ENCODE measurements at regions not wholly inside any gene's neighbourhood (a gene's known extent, or its start where the extent isn't known, plus 50 kb on each side); places are given as distances from the start of the nearest gene placed in this dataset.
"Not testable (repeated sequence)": the region's sequence is repeated elsewhere in the genome, so short reads cannot be mapped to it uniquely, and the experiment has no call there.

DNA sequence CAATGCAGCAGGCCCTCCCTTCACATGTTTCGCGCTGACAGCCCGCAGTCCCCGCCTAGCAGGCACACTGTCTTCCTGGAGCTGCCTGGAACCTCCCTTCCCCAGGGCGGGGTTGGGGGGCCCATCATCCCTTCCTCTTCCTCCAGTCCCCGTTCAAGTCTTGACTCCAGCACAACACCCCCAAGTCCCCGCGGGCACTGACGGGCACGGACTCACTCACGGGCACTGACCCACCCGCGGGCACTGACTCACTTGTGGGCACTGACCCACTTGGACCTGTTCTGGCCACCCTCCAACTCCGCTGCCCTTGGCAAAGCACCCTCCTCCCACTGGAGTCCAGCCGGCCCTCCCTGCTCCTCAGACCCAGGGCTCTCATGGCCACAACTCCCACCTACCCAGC, 5376.7 kb upstream of the TPTE start:
- no CpG with 5 or more reads among the region's 15 CpGs for WGBS, 2 experiments (ENCODE audit: insufficient coverage in 2 of 2)
- H3K9me3 ChIP-seq (ENCODE audit: control insufficient read depth, low read length); H3K36me3 ChIP-seq (ENCODE audit: control insufficient read depth, insufficient read depth, low read length); H3K4me1 ChIP-seq (ENCODE audit: control insufficient read depth, insufficient read depth, low read length, poor library complexity, severe bottlenecking); H3K27ac ChIP-seq (ENCODE audit: low read depth, low read length, severe bottlenecking); H3K4me3 ChIP-seq (ENCODE audit: extremely low read depth, insufficient read depth, low read length, poor library complexity, severe bottlenecking): not testable (repeated sequence)

DNA sequence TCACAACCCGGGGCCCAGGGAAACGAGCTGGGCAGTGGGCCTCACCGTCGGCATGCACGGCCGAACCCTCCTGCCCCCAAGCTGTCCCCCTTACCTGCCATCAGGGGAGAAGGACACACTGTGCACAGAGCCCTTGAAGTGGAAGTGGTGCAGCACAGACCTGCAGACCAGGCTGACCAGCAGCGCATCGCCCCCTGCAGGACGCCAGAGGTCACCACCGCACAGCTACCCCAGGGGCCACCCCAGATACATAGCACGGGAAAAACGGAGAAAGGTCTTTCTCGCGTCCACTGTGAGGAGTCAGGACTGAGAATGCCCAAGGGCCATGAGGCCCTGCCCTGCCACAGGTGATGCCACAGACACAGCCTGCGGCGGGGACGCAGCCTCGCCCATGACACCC, 5373.7 kb upstream of the TPTE start:
- not testable (repeated sequence) for H3K36me3 ChIP-seq (ENCODE audit: control insufficient read depth, insufficient read depth, low read length); H3K9me3 ChIP-seq (ENCODE audit: control insufficient read depth, low read length)
- WGBS, 2 experiments (ENCODE audit: insufficient coverage in 2 of 2) = no CpG with 5 or more reads among the region's 18 CpGs

DNA sequence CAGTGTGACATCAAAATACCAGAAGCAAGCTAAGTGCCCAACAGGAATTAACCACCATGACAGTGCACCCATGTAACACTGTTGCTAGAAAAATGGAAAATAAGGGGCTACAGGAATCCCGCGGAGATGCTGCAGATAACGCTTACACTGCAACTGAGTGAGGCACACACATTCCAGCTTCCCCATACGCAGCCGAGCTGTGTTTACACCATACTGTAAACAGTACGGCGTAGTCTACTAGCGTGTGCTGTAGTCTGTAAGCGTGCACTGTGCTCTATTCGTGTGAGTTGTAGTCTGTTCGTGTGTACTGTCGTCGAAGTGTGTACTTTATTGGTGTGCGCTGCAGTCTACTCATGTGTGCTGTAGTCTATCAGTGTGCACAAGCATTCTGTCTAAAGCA, 5372.2 kb upstream of the TPTE start:
- not testable (repeated sequence) for H3K36me3 ChIP-seq (ENCODE audit: control insufficient read depth, insufficient read depth, low read length); H3K4me1 ChIP-seq (ENCODE audit: control insufficient read depth, insufficient read depth, low read length, poor library complexity, severe bottlenecking); H3K27ac ChIP-seq (ENCODE audit: low read depth, low read length, severe bottlenecking); H3K9me3 ChIP-seq (ENCODE audit: control insufficient read depth, low read length); H3K4me3 ChIP-seq (ENCODE audit: extremely low read depth, insufficient read depth, low read length, poor library complexity, severe bottlenecking)
- 94% methylated on average over 3 of the region's 14 CpGs; no CpG with 5 or more reads in 1 of the 2 experiments for WGBS, 2 experiments (ENCODE audit: insufficient coverage in 2 of 2)

More for the DNA sequence above, 5373.7 kb upstream of the TPTE start:
- not testable (repeated sequence) for H3K4me1 ChIP-seq (ENCODE audit: control insufficient read depth, insufficient read depth, low read length, poor library complexity, severe bottlenecking); H3K27ac ChIP-seq (ENCODE audit: low read depth, low read length, severe bottlenecking); H3K4me3 ChIP-seq (ENCODE audit: extremely low read depth, insufficient read depth, low read length, poor library complexity, severe bottlenecking)

DNA sequence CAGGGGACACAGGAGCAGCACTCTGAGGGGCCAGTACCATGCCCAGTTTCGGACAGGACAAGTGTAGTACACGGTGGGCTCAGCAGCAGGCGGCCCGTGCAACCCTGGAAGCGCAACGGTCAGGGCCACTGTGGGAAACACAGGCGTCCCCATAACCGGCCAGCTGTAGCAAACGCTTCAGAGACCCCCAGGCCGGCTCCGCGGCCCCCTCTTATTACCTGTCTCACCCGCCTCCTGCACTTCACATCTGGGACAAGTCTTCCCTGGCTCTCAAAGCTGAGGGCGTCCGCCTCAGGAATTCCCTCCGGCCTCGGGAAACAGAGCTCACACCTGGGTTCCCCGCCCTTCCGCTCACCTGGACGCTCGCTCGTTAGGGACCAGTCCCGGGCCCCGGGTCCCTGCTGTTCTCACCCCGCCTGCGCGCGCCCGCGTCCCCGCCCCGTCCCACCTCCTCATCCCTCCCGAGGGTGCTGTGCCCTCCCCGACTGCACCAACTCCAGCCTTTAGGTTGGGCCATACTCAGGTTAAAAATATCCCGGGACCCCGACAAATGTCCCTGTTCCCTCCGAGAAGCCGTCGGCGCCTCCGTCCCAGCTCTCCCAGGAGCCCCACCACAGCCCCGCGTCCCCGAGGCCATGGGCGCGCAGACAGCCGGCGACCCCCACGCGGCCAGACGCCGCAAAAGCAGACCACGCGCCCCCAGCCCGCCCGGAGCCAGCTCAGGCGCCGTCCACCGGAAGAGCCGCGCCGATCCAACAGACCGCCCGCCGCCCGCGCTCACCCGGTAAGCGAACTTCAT, 5367.3 kb upstream of the TPTE start:
- no CpG with 5 or more reads among the region's 69 CpGs for WGBS, 2 experiments (ENCODE audit: insufficient coverage in 2 of 2)
- peak overlapping the region; percentile 32 for H3K4me3 ChIP-seq (ENCODE audit: extremely low read depth, insufficient read depth, low read length, poor library complexity, severe bottlenecking)
- not testable (repeated sequence) for H3K9me3 ChIP-seq (ENCODE audit: control insufficient read depth, low read length)

DNA sequence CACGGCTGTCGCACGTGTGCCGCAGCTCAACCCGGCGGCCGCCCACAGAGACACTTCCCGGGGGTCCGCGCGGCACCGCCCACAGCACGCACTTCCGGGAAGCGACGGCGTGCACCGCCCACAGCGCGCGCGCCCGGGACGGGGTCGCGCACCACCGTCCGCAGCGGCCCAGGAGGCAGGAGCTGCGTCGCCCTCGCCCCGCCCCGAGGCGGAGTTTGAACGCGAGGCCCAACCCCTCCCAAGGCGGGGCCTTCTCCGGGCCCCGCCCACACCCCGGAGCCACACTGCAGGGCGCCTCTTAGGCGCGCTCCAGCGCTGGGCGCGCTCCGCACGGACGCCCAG, 5366.8 kb upstream of the TPTE start:
- WGBS, 2 experiments (ENCODE audit: insufficient coverage in 2 of 2) = no CpG with 5 or more reads among the region's 50 CpGs
- peak overlapping the region; percentile 32 for H3K4me3 ChIP-seq (ENCODE audit: extremely low read depth, insufficient read depth, low read length, poor library complexity, severe bottlenecking)
- not testable (repeated sequence) for H3K9me3 ChIP-seq (ENCODE audit: control insufficient read depth, low read length); H3K27ac ChIP-seq (ENCODE audit: low read depth, low read length, severe bottlenecking); H3K4me1 ChIP-seq (ENCODE audit: control insufficient read depth, insufficient read depth, low read length, poor library complexity, severe bottlenecking); H3K36me3 ChIP-seq (ENCODE audit: control insufficient read depth, insufficient read depth, low read length)

More for the DNA sequence above, 5367.3 kb upstream of the TPTE start:
- not testable (repeated sequence) for H3K4me1 ChIP-seq (ENCODE audit: control insufficient read depth, insufficient read depth, low read length, poor library complexity, severe bottlenecking); H3K36me3 ChIP-seq (ENCODE audit: control insufficient read depth, insufficient read depth, low read length); H3K27ac ChIP-seq (ENCODE audit: low read depth, low read length, severe bottlenecking)

DNA sequence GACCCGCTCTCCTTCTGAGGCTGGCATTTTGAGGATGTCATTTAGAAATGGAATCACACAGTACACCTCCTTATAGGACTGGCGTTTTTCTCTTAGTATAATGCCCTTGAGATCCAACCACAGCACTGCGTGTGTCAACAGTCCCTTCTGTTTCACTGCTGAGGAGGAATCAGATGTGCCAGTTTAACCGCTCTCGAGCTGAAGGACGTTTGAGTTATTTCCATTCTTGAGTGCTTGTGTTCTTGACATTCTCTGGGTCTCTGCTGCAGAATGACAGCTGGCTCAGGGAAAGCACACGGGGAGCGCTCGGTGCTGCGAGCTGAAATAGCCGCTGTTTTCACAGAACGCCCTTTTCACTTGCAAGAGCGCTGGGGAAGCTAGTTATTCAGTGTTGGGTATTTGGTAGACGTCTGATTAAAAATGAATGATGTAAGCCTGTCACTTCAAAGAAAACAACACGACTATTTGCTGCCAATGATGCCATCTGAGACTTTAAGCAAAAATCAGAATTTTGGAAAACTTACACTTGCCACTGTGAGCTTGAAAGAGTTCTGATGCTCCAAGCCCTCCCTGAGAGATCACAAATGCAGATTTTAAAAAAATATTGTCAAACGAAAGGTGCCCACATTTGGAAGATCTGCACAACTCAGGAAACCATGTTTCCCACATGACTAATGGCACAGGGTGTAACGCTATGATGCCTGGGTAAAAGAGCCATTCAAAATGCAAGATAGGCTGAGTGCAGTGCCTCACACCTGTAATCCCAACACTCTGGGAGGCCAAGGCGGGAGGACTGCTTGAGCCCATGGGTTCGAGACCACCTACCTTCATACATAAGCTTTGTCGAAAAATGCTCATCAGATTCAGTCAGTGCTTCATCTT, 5358.4 kb upstream of the TPTE start:
- not testable (repeated sequence) for H3K9me3 ChIP-seq (ENCODE audit: control insufficient read depth, low read length); H3K27ac ChIP-seq (ENCODE audit: low read depth, low read length, severe bottlenecking); H3K4me3 ChIP-seq (ENCODE audit: extremely low read depth, insufficient read depth, low read length, poor library complexity, severe bottlenecking); H3K4me1 ChIP-seq (ENCODE audit: control insufficient read depth, insufficient read depth, low read length, poor library complexity, severe bottlenecking); H3K36me3 ChIP-seq (ENCODE audit: control insufficient read depth, insufficient read depth, low read length)
- no CpG with 5 or more reads among the region's 20 CpGs for WGBS, 2 experiments (ENCODE audit: insufficient coverage in 2 of 2)

DNA sequence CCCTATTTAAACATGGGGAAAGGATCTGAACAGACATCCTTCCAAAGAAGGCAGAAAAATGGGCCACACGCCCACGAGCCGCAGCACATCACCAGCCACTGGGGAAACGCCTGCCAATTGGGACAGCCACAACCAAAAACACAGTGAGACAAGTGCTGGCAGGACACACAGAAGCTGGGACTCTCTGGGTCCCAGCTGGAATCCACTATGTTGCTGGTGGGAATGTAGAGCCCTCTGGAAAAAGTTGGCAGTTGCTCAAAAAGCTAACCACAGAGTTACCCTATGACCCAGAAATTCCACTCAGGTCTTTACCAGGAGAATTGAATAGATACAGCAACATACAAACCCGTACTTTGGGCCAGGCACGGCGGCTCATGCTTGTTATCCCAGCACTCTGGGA, 5355.6 kb upstream of the TPTE start:
- H3K9me3 ChIP-seq (ENCODE audit: control insufficient read depth, low read length); H3K36me3 ChIP-seq (ENCODE audit: control insufficient read depth, insufficient read depth, low read length); H3K4me1 ChIP-seq (ENCODE audit: control insufficient read depth, insufficient read depth, low read length, poor library complexity, severe bottlenecking); H3K27ac ChIP-seq (ENCODE audit: low read depth, low read length, severe bottlenecking); H3K4me3 ChIP-seq (ENCODE audit: extremely low read depth, insufficient read depth, low read length, poor library complexity, severe bottlenecking): not testable (repeated sequence)
- no CpG with 5 or more reads among the region's 7 CpGs for WGBS, 2 experiments (ENCODE audit: insufficient coverage in 2 of 2)

Measured in mesodermal cell (in vitro differentiated cells).